SK-N-SH (cell line): ENCODE measurements at regions not wholly inside any gene's neighbourhood (a gene's known extent, or its start where the extent isn't known, plus 50 kb on each side); places are given as distances from the start of the nearest gene placed in this dataset.

Source experiments
- EP300 ChIP-seq, 2 experiments: IDR thresholded peaks; 2 replicates each; pipeline versions ENCODE4 v1.4.0 to v1.6.1; 2012; ENCODE audit warnings: borderline replicate concordance in 1 of 2, low read depth in 1 of 2, low read length in 1 of 2
- EZH2phosphoT487 ChIP-seq: fragments of 200-600 bp; sonication (generic); IDR thresholded peaks from 2 replicates; pipeline ENCODE4 v1.6.1; 2017; ENCODE audit warnings: low read depth, mixed run types, mild to moderate bottlenecking, antibody characterized with exemption, moderate library complexity, borderline replicate concordance
- FOXM1 ChIP-seq: IDR thresholded peaks from 2 replicates; pipeline ENCODE4 v1.4.0; 2012; ENCODE audit warnings: low read depth, mild to moderate bottlenecking
- GABPA ChIP-seq: IDR thresholded peaks from 2 replicates; pipeline ENCODE4 v1.4.0; 2012; ENCODE audit warnings: low read depth, mild to moderate bottlenecking
- MEF2A ChIP-seq: IDR thresholded peaks from 2 replicates; pipeline ENCODE4 v1.4.0; 2012; ENCODE audit warnings: low read depth, borderline replicate concordance
- NRF1 ChIP-seq: IDR thresholded peaks from 2 replicates; pipeline ENCODE4 v1.6.1; 2012; ENCODE audit warnings: low read depth, mild to moderate bottlenecking, low read length
- POLR2AphosphoS5 ChIP-seq: IDR thresholded peaks from 2 replicates; pipeline ENCODE4 v1.6.1; 2012; ENCODE audit warnings: low read depth, low read length
- RCOR1 ChIP-seq: fragments of 150-350 bp; IDR thresholded peaks from 2 replicates; pipeline ENCODE4 v1.6.1; 2017; ENCODE audit warnings: antibody characterized with exemption, low read length
- RFX5 ChIP-seq: IDR thresholded peaks from 2 replicates; pipeline ENCODE4 v1.6.1; 2012; ENCODE audit warnings: mild to moderate bottlenecking, improper control_type of control experiment, low read length
- RXRA ChIP-seq: IDR thresholded peaks from 2 replicates; pipeline ENCODE4 v1.4.0; 2012; ENCODE audit warnings: low read depth, mild to moderate bottlenecking, borderline replicate concordance
- YY1 ChIP-seq: IDR thresholded peaks from 2 replicates; pipeline ENCODE4 v1.4.0; 2012; ENCODE audit warnings: low read depth, mild to moderate bottlenecking
- TF ChIP-seq, protein P1 (sequence below): fragments of 200-600 bp; sonication (generic); IDR thresholded peaks from 2 replicates; pipeline ENCODE4 v1.6.1; 2017; ENCODE audit warnings: antibody characterized with exemption, mild to moderate bottlenecking, moderate library complexity
- TF ChIP-seq, protein P2 (sequence below): fragments of 150-350 bp; IDR thresholded peaks from 2 replicates; pipeline ENCODE4 v1.6.1; 2017; ENCODE audit warnings: antibody characterized with exemption, low read length, low read depth, borderline replicate concordance

DNA sequence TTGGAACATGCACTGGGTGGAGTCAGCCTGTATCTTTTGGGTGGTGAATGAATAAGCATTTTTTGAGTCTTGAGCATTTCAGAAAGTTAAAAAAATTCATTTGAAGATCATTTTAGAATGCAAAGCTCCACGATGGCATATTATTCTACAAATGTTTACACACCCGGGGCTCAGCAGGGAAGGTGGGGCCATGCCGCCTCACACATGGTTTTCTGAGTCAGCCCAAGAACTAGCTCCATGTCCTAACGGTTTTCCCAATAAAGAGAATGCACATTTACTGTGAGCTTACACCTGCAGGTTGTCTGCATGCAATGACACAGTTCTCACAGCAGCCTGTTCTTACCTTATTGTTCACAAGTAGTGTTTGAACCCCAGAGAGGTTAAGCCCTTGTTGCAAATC lies 670.3 kb downstream of the GALR1 start:
- TF ChIP-seq POLR2AphosphoS5 (no peak), NRF1 (no peak), RFX5 (no peak), YY1 (no peak), EZH2phosphoT487 (no peak), GABPA (no peak), RCOR1 (no peak), FOXM1 (no peak), MEF2A (no peak), RXRA (no peak), EP300 (IDR thresholded peaks at IDR 0.05; ENCODE audit: borderline replicate concordance in 1 of 2, low read depth in 1 of 2, low read length in 1 of 2) (no peak)
- TF ChIP-seq, protein P1, sequence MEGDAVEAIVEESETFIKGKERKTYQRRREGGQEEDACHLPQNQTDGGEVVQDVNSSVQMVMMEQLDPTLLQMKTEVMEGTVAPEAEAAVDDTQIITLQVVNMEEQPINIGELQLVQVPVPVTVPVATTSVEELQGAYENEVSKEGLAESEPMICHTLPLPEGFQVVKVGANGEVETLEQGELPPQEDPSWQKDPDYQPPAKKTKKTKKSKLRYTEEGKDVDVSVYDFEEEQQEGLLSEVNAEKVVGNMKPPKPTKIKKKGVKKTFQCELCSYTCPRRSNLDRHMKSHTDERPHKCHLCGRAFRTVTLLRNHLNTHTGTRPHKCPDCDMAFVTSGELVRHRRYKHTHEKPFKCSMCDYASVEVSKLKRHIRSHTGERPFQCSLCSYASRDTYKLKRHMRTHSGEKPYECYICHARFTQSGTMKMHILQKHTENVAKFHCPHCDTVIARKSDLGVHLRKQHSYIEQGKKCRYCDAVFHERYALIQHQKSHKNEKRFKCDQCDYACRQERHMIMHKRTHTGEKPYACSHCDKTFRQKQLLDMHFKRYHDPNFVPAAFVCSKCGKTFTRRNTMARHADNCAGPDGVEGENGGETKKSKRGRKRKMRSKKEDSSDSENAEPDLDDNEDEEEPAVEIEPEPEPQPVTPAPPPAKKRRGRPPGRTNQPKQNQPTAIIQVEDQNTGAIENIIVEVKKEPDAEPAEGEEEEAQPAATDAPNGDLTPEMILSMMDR, result no peak
- TF ChIP-seq, protein P2, sequence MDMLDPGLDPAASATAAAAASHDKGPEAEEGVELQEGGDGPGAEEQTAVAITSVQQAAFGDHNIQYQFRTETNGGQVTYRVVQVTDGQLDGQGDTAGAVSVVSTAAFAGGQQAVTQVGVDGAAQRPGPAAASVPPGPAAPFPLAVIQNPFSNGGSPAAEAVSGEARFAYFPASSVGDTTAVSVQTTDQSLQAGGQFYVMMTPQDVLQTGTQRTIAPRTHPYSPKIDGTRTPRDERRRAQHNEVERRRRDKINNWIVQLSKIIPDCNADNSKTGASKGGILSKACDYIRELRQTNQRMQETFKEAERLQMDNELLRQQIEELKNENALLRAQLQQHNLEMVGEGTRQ, result no peak
